Ovary (tissue), 3 donors: ENCODE measurements at regions not wholly inside any gene's neighbourhood (a gene's known extent, or its start where the extent isn't known, plus 50 kb on each side); places are given as distances from the start of the nearest gene placed in this dataset.

Source experiments
- CTCF ChIP-seq, 3 donors: fragments of 450-650 bp in 2 of 3; fragments of 200-600 bp in 1 of 3; IDR thresholded peaks; one replicate each; pipeline versions ENCODE4 v1.5.1 to v1.8.0; 2016 to 2022; ENCODE audit warnings: antibody characterized with exemption in 3 of 3, mild to moderate bottlenecking in 1 of 3
- EP300 ChIP-seq: sonication (generic); formaldehyde crosslinking; IDR thresholded peaks from one replicate; pipeline ENCODE4 v1.6.1; 2017; ENCODE audit warnings: antibody characterized with exemption
- POLR2A ChIP-seq: fragments of 450-650 bp; IDR thresholded peaks from one replicate; pipeline ENCODE4 v1.6.1; 2017; ENCODE audit warnings: antibody characterized with exemption, mild to moderate bottlenecking, moderate library complexity
- donor health status: DM: no; HTN: no; CAD: no.

GRCh38 chr16:26715969-26716368 lies 350.8 kb upstream of the C16orf82 start:
- TF ChIP-seq CTCF (IDR thresholded peaks at IDR 0.05) (no peak), POLR2A (no peak), EP300 (no peak)
